Endodermal cell (in vitro differentiated cells): ENCODE measurements at regions not wholly inside any gene's neighbourhood (a gene's known extent, or its start where the extent isn't known, plus 50 kb on each side); places are given as distances from the start of the nearest gene placed in this dataset.

Source experiments
- DNase-seq: peaks from one replicate; pipeline ENCODE4 v3.0.0-alpha.2; 2017
- H3K27ac ChIP-seq: 2 replicates; pipeline ENCODE4 v1.5.1; 2013; ENCODE audit warnings: mild to moderate bottlenecking, low read depth, low read length, moderate library complexity
- H3K27me3 ChIP-seq: 2 replicates; pipeline ENCODE4 v1.6.1; 2013; ENCODE audit warnings: mild to moderate bottlenecking, low read length, moderate library complexity; ENCODE audit not compliant: insufficient read depth, control insufficient read depth, poor library complexity, severe bottlenecking
- H3K36me3 ChIP-seq: 2 replicates; pipeline ENCODE4 v1.7.0; 2013; ENCODE audit warnings: mild to moderate bottlenecking, low read length, moderate library complexity; ENCODE audit not compliant: control insufficient read depth, insufficient read depth
- H3K4me1 ChIP-seq: one replicate; pipeline ENCODE4 v1.7.0; 2013; ENCODE audit warnings: low read length; ENCODE audit not compliant: control insufficient read depth, insufficient read depth
- H3K4me3 ChIP-seq: 2 replicates; pipeline ENCODE4 v1.5.1; 2013; ENCODE audit warnings: mild to moderate bottlenecking, low read length, moderate library complexity
- H3K9ac ChIP-seq: 2 replicates; pipeline ENCODE4 v1.6.1; 2013; ENCODE audit warnings: mild to moderate bottlenecking, low read length, moderate library complexity; ENCODE audit not compliant: poor library complexity, severe bottlenecking; ENCODE audit errors: extremely low read depth
- H3K9me3 ChIP-seq: 2 replicates; pipeline ENCODE4 v1.6.1; 2013; ENCODE audit warnings: mild to moderate bottlenecking, low read length, moderate library complexity; ENCODE audit not compliant: control insufficient read depth
- H3K27ac Mint-ChIP-seq: 2 replicates; pipeline ENCODE4 v1.8.0; 2020; ENCODE audit warnings: mixed read lengths
- H3K27me3 Mint-ChIP-seq: 2 replicates; pipeline ENCODE4 v1.8.0; 2021; ENCODE audit warnings: mild to moderate bottlenecking, mixed read lengths; ENCODE audit not compliant: insufficient read depth
- H3K36me3 Mint-ChIP-seq: 2 replicates; pipeline ENCODE4 v1.8.0; 2020; ENCODE audit warnings: low read depth, mixed read lengths
- H3K4me1 Mint-ChIP-seq: 2 replicates; pipeline ENCODE4 v1.8.0; 2020; ENCODE audit warnings: mixed read lengths
- H3K4me3 Mint-ChIP-seq: 2 replicates; pipeline ENCODE4 v1.8.0; 2020; ENCODE audit warnings: mild to moderate bottlenecking, moderate library complexity, mixed read lengths
- H3K9me3 Mint-ChIP-seq: 2 replicates; pipeline ENCODE4 v1.8.0; 2020; ENCODE audit warnings: mild to moderate bottlenecking, mixed read lengths
- CTCF ChIP-seq: fragments of 200-600 bp; sonication (generic); conservative IDR thresholded peaks from 2 replicates; pipeline ENCODE4 v1.5.0; 2021; ENCODE audit warnings: antibody characterized with exemption, mild to moderate bottlenecking
- WGBS, 2 experiments: methylation state at CpG; one replicate each; pipeline versions ENCODE4 v1.1.5 to v1.1.7; 2013; ENCODE audit warnings: missing lambda C conversion rate in 2 of 2, mixed read lengths in 1 of 2; ENCODE audit not compliant: insufficient coverage in 1 of 2, insufficient read length in 1 of 2; 5-methylcytosine and 5-hydroxymethylcytosine counted together

DNA sequence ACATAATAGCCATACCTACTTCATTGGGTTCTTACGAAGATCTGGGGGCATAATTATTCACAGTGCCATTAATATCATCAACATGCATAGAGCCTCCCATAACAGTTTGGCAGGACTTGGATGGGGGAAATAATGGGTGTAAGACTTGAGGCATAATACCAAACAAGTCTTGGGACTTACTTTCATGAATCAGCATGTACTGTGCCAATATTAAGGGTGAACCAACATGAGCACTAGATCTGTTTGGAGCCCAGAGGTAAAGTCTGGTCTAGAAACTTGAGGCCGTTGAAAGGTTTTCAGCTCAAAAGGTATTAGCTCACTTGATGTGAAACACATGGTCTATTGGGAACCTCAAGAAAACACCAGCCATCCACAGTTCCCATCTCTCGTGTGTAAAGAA lies 56.7 kb upstream of the ZC3H11B start:
- no peaks in the 10 kb centered on the region for H3K27me3 Mint-ChIP-seq
- no peak overlapping the region for H3K9ac ChIP-seq
- no peaks in the 10 kb centered on the region for H3K9me3 ChIP-seq
- no peak overlapping the region for H3K4me3 ChIP-seq
- no peaks in the 10 kb centered on the region for H3K9me3 Mint-ChIP-seq
- H3K36me3 Mint-ChIP-seq, result no peaks in the 10 kb centered on the region
- peaks cover 8% of the 10 kb centered on the region for H3K4me1 Mint-ChIP-seq
- DNase-seq, result no peak
- no peak overlapping the region for H3K27ac ChIP-seq
- no peak overlapping the region for H3K4me3 Mint-ChIP-seq
- 88 to 96% methylated on average over 1 to 3 of the region's 3 CpGs for WGBS, 2 experiments
- no peaks in the 10 kb centered on the region for H3K4me1 ChIP-seq
- TF ChIP-seq CTCF, result no peak
- H3K36me3 ChIP-seq, result no peaks in the 10 kb centered on the region
- H3K27ac Mint-ChIP-seq, result no peak overlapping the region
- no peaks in the 10 kb centered on the region for H3K27me3 ChIP-seq

DNA sequence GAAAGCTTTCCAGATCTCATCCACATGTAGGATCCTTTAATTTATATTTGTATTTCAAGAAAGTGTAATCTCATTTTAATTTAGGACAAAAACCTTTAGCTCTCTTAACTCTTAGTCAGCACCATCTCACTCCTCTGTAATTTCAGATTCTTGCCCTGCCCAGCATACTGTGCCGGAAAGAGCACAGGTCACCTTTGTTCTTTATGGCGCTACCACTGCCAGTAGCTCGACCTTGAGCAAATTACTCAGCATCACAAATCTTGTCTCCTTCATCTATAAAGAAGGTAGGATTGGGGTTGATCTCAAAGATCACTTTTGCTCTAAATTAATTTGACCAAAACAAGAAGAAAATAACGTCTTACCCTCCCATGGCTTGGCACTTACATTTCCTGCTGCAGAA lies 56.1 kb upstream of the ZC3H11B start:
- Histone ChIP-seq H3K27ac (no peak overlapping the region), H3K4me1 (no peaks in the 10 kb centered on the region), H3K4me3 (no peak overlapping the region), H3K36me3 (no peaks in the 10 kb centered on the region), H3K27me3 (no peaks in the 10 kb centered on the region), H3K9me3 (no peaks in the 10 kb centered on the region), H3K9ac (no peak overlapping the region)
- TF ChIP-seq CTCF, result no peak
- H3K9me3 Mint-ChIP-seq, result no peaks in the 10 kb centered on the region
- no peaks in the 10 kb centered on the region for H3K27me3 Mint-ChIP-seq
- peaks cover 8% of the 10 kb centered on the region for H3K4me1 Mint-ChIP-seq
- H3K27ac Mint-ChIP-seq, result no peak overlapping the region
- no peak overlapping the region for H3K4me3 Mint-ChIP-seq
- DNase-seq, result no peak
- 60 to 80% methylated on average over 1 to 4 of the region's 4 CpGs for WGBS, 2 experiments
- H3K36me3 Mint-ChIP-seq, result no peaks in the 10 kb centered on the region

- H3K27me3 Mint-ChIP-seq, result no peaks in the 10 kb centered on the region
- no peaks in the 10 kb centered on the region for H3K36me3 Mint-ChIP-seq
- no peaks in the 10 kb centered on the region for H3K9me3 Mint-ChIP-seq
- H3K27me3 ChIP-seq, result no peaks in the 10 kb centered on the region
- H3K36me3 ChIP-seq, result no peaks in the 10 kb centered on the region
- H3K4me1 ChIP-seq, result no peaks in the 10 kb centered on the region
- DNase-seq, result no peak
- no peak overlapping the region for H3K9ac ChIP-seq
- no peak overlapping the region for H3K4me3 Mint-ChIP-seq
- H3K27ac Mint-ChIP-seq, result no peak overlapping the region
- TF ChIP-seq CTCF, result no peak
- peaks cover 8% of the 10 kb centered on the region for H3K4me1 Mint-ChIP-seq
- H3K9me3 ChIP-seq, result no peaks in the 10 kb centered on the region
- 91 to 100% methylated on average over 2 of the region's 2 CpGs for WGBS, 2 experiments
- no peak overlapping the region for H3K27ac ChIP-seq
- no peak overlapping the region for H3K4me3 ChIP-seq
Measured at GRCh38 chr1:219668446-219668845, 55.5 kb upstream of the ZC3H11B start.
